A549 (cell line): ENCODE measurements at regions not wholly inside any gene's neighbourhood (a gene's known extent, or its start where the extent isn't known, plus 50 kb on each side); places are given as distances from the start of the nearest gene placed in this dataset.

Experiments used
- ESRRA ChIP-seq: fragments of 150-350 bp; IDR thresholded peaks from 2 replicates; pipeline ENCODE4 v1.6.1; 2014; ENCODE audit warnings: mild to moderate bottlenecking, low read length, borderline replicate concordance
- KDM5A ChIP-seq: fragments of 200-600 bp; sonication (generic); IDR thresholded peaks from 2 replicates; pipeline ENCODE4 v1.6.1; 2016; ENCODE audit warnings: antibody characterized with exemption, mild to moderate bottlenecking
- MAFK ChIP-seq: fragments of 450-650 bp; IDR thresholded peaks from 2 replicates; pipeline ENCODE4 v1.6.1; 2014; ENCODE audit not compliant: partially characterized antibody
- POLR2A ChIP-seq: IDR thresholded peaks from 2 replicates; pipeline ENCODE4 v1.6.1; 2012; ENCODE audit warnings: mild to moderate bottlenecking, low read length
- RAD21 ChIP-seq, 2 experiments: fragments of >200 bp in 1 of 2; sonication (Bioruptor Twin) in 1 of 2; formaldehyde crosslinking in 1 of 2; IDR thresholded peaks in 1 of 2; conservative IDR thresholded peaks in 1 of 2; 2 replicates in 1 of 2; 3 replicates in 1 of 2; pipeline ENCODE4 v1.6.1; 2012 to 2018; ENCODE audit warnings: inconsistent platforms in 1 of 2
- TP53 ChIP-seq: fragments of 250-450 bp; sonication (Bioruptor Pico); IDR thresholded peaks from 2 replicates; pipeline ENCODE4 v1.5.0; 2021; ENCODE audit warnings: mild to moderate bottlenecking, moderate library complexity
- TF ChIP-seq, protein P1 (sequence below): fragments of >200 bp; sonication (Bioruptor Twin); formaldehyde crosslinking; IDR thresholded peaks from 3 replicates; pipeline ENCODE4 v1.5.1; 2016

DNA sequence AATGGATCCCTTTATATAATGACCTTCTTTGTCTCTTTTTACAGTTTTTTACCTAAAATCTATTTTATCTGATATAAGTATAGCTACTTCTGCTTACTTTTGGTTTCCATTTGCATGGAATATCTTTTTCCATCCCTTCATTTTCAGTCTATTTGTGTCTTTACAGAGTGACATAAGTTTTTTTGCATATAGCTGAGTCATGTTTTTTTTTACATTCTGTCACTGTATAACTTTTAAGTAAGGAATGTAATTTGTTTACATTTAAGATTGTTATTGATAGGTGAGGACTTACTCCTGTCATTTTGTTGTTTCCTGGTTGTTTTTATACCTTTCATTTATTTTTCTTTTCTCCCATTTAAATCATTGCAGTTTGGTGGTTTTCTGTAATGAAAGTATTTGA is 402.7 kb upstream of the ADGRL2 start:
- TF ChIP-seq POLR2A (no peak), ESRRA (no peak), MAFK (peak; percentile 74), TP53 (CRISPR knock-in tag) (no peak), RAD21 (conservative IDR thresholded peaks at IDR 0.05 in 1 of 2, IDR thresholded peaks at IDR 0.05 in 1 of 2) (no peak), KDM5A (no peak)
- TF ChIP-seq, protein P1, sequence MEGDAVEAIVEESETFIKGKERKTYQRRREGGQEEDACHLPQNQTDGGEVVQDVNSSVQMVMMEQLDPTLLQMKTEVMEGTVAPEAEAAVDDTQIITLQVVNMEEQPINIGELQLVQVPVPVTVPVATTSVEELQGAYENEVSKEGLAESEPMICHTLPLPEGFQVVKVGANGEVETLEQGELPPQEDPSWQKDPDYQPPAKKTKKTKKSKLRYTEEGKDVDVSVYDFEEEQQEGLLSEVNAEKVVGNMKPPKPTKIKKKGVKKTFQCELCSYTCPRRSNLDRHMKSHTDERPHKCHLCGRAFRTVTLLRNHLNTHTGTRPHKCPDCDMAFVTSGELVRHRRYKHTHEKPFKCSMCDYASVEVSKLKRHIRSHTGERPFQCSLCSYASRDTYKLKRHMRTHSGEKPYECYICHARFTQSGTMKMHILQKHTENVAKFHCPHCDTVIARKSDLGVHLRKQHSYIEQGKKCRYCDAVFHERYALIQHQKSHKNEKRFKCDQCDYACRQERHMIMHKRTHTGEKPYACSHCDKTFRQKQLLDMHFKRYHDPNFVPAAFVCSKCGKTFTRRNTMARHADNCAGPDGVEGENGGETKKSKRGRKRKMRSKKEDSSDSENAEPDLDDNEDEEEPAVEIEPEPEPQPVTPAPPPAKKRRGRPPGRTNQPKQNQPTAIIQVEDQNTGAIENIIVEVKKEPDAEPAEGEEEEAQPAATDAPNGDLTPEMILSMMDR = no peak
